GM19467 (cell line): ENCODE measurements at regions not wholly inside any gene's neighbourhood (a gene's known extent, or its start where the extent isn't known, plus 50 kb on each side); places are given as distances from the start of the nearest gene placed in this dataset.

ENCODE experiments used
- ATAC-seq: cut with Tn5 transposase; IDR thresholded peaks from one replicate; pipeline ENCODE4 v1.9.1; 2021; ENCODE audit warnings: mild to moderate bottlenecking, moderate library complexity; ENCODE audit not compliant: unreplicated experiment

GRCh38 chr5:107154593-107154992 is 516.1 kb downstream of the EFNA5 start:
- no peak for ATAC-seq

- no peak for ATAC-seq
Measured at GRCh38 chr5:107153283-107153682, 517.5 kb downstream of the EFNA5 start.

GRCh38 chr5:107149243-107150005 is 521.3 kb downstream of the EFNA5 start:
- peak; percentile 93 for ATAC-seq

GRCh38 chr5:107147589-107147988 is 523.1 kb downstream of the EFNA5 start:
- no peak for ATAC-seq

GRCh38 chr5:107146901-107147300 is 523.8 kb downstream of the EFNA5 start:
- no peak for ATAC-seq

- no peak for ATAC-seq
Measured at GRCh38 chr5:107135391-107135790, 535.3 kb downstream of the EFNA5 start.

GRCh38 chr5:107134931-107135330 is 535.8 kb downstream of the EFNA5 start:
- ATAC-seq = no peak

- ATAC-seq = no peak
Measured at GRCh38 chr5:107129051-107129450, 541.7 kb downstream of the EFNA5 start.

- no peak for ATAC-seq
Measured at GRCh38 chr5:107127878-107128277, 542.9 kb downstream of the EFNA5 start.

GRCh38 chr5:107126341-107126740 is 544.4 kb downstream of the EFNA5 start:
- no peak for ATAC-seq

GRCh38 chr5:107124376-107124775 is 546.4 kb downstream of the EFNA5 start:
- ATAC-seq = no peak

- ATAC-seq = no peak
Measured at GRCh38 chr5:107123014-107123413, 547.7 kb downstream of the EFNA5 start.

GRCh38 chr5:107121793-107122519 is 548.8 kb downstream of the EFNA5 start:
- ATAC-seq = no peak

- no peak for ATAC-seq
Measured at GRCh38 chr5:107119656-107120055, 551.1 kb downstream of the EFNA5 start.

- no peak for ATAC-seq
Measured at GRCh38 chr5:107118184-107119019, 552.3 kb downstream of the EFNA5 start.

- ATAC-seq = no peak
Measured at GRCh38 chr5:107112216-107112615, 558.5 kb downstream of the EFNA5 start.

- ATAC-seq = peak; percentile 71
Measured at GRCh38 chr5:107104040-107104995, 566.4 kb downstream of the EFNA5 start.

- no peak for ATAC-seq
Measured at GRCh38 chr5:107103522-107103921, 567.2 kb downstream of the EFNA5 start.

- no peak for ATAC-seq
Measured at GRCh38 chr5:107100121-107100520, 570.6 kb downstream of the EFNA5 start.

GRCh38 chr5:107099506-107099905 is 571.2 kb downstream of the EFNA5 start:
- ATAC-seq = no peak
